Neural cell (in vitro differentiated cells): ENCODE measurements at regions not wholly inside any gene's neighbourhood (a gene's known extent, or its start where the extent isn't known, plus 50 kb on each side); places are given as distances from the start of the nearest gene placed in this dataset.

Experiments
- CTCF ChIP-seq: fragments of 450-650 bp; IDR thresholded peaks from 2 replicates; pipeline ENCODE4 v1.5.1; 2014; ENCODE audit warnings: antibody characterized with exemption, mild to moderate bottlenecking, moderate library complexity; ENCODE audit not compliant: poor library complexity, severe bottlenecking
- EP300 ChIP-seq: fragments of 450-650 bp; conservative IDR thresholded peaks from 2 replicates; pipeline ENCODE4 v1.6.1; 2014; ENCODE audit warnings: antibody characterized with exemption, mild to moderate bottlenecking, moderate library complexity; ENCODE audit not compliant: poor library complexity, severe bottlenecking
- EZH2 ChIP-seq: fragments of 200-600, 300-800 bp; shearing (Covaris generic), sonication (generic); IDR thresholded peaks from 2 replicates; pipeline ENCODE4 v1.6.1; 2014; ENCODE audit warnings: antibody characterized with exemption, low read length, borderline replicate concordance, mild to moderate bottlenecking; ENCODE audit not compliant: insufficient read depth, poor library complexity, severe bottlenecking
- POLR2AphosphoS5 ChIP-seq: IDR thresholded peaks from 2 replicates; pipeline ENCODE4 v1.6.1; 2012
- RAD21 ChIP-seq: fragments of 450-650 bp; conservative IDR thresholded peaks from 2 replicates; pipeline ENCODE4 v1.6.1; 2014; ENCODE audit warnings: antibody characterized with exemption, mild to moderate bottlenecking, moderate library complexity
- REST ChIP-seq: IDR thresholded peaks from 2 replicates; pipeline ENCODE4 v1.6.1; 2012; ENCODE audit warnings: borderline replicate concordance
- SMC3 ChIP-seq: fragments of 450-650 bp; conservative IDR thresholded peaks from 2 replicates; pipeline ENCODE4 v1.6.1; 2014; ENCODE audit warnings: antibody characterized with exemption, mild to moderate bottlenecking, moderate library complexity; ENCODE audit not compliant: poor library complexity
- TAF1 ChIP-seq: IDR thresholded peaks from 2 replicates; pipeline ENCODE4 v1.6.1; 2012; ENCODE audit warnings: low read depth

- TF ChIP-seq CTCF = no peak
- no peak for TF ChIP-seq SMC3
- no peak for TF ChIP-seq REST
- TF ChIP-seq TAF1 = no peak
- TF ChIP-seq POLR2AphosphoS5 = no peak
- TF ChIP-seq EZH2 = no peak
- TF ChIP-seq EP300 = no peak
- no peak for TF ChIP-seq RAD21
Measured at GRCh38 chr21:15139898-15140297, 75.1 kb upstream of the NRIP1 start.
